Esophagus muscularis mucosa (tissue), 4 donors: ENCODE measurements at regions not wholly inside any gene's neighbourhood (a gene's known extent, or its start where the extent isn't known, plus 50 kb on each side); places are given as distances from the start of the nearest gene placed in this dataset.

Experiments used
- DNase-seq: peaks from one replicate; pipeline ENCODE4 v3.0.0-alpha.2; 2017; ENCODE audit errors: extremely low spot score
- H3K27ac ChIP-seq, 4 donors: fragments of 200-600 bp; sonication (generic); replicated peaks in 1 of 4; 1 replicate in 3 of 4; 2 replicates in 1 of 4; pipeline ENCODE4 v1.5.1; 2016 to 2019; ENCODE audit warnings: mild to moderate bottlenecking in 1 of 4
- H3K27me3 ChIP-seq, 4 donors: fragments of 200-600 bp; sonication (generic); one replicate each; pipeline versions ENCODE4 v1.5.1 to v1.6.0; 2016 to 2019
- H3K36me3 ChIP-seq, 4 donors: fragments of 200-600 bp; sonication (generic); one replicate each; pipeline ENCODE4 v1.5.1; 2016 to 2019
- H3K4me1 ChIP-seq, 4 donors: fragments of 200-600 bp; sonication (generic); one replicate each; pipeline ENCODE4 v1.5.1; 2016 to 2019
- H3K4me3 ChIP-seq, 4 donors: fragments of 200-600 bp; sonication (generic); 1 replicate in 2 of 4; 2 replicates in 2 of 4; pipeline ENCODE4 v1.5.1; 2016 to 2019; ENCODE audit warnings: mild to moderate bottlenecking in 4 of 4, moderate library complexity in 1 of 4
- H3K9me3 ChIP-seq, 4 donors: fragments of 200-600 bp; sonication (generic); 1 replicate in 3 of 4; 2 replicates in 1 of 4; pipeline ENCODE4 v1.5.1; 2016 to 2019
- EP300 ChIP-seq: sonication (generic); formaldehyde crosslinking; IDR thresholded peaks from one replicate; pipeline ENCODE4 v1.6.1; 2017; ENCODE audit warnings: antibody characterized with exemption
- POLR2A ChIP-seq: fragments of 450-650 bp; IDR thresholded peaks from one replicate; pipeline ENCODE4 v1.6.1; 2017; ENCODE audit warnings: antibody characterized with exemption, moderate library complexity, mild to moderate bottlenecking, low read depth
- POLR2AphosphoS5 ChIP-seq, 2 donors: sonication (generic); formaldehyde crosslinking; IDR thresholded peaks; one replicate each; pipeline ENCODE4 v1.6.1; 2017; ENCODE audit warnings: antibody characterized with exemption in 2 of 2
- WGBS: methylation state at CpG from one replicate; pipeline ENCODE4 v1.1.5; 2018; 5-methylcytosine and 5-hydroxymethylcytosine counted together
- intact Hi-C: fragments of 100-400 bp; cut with DNase I; formaldehyde crosslinking; loops from one replicate; pipeline ENCODE4 v1.15.1; 2023
- TF ChIP-seq, protein P1 (sequence below), 3 experiments: fragments of 200-600 bp in 2 of 3; fragments of 450-650 bp in 1 of 3; sonication (generic) in 2 of 3; IDR thresholded peaks; one replicate each; pipeline ENCODE4 v1.5.1; 2017 to 2019; ENCODE audit warnings: antibody characterized with exemption in 3 of 3, mild to moderate bottlenecking in 2 of 3, moderate library complexity in 1 of 3

DNA sequence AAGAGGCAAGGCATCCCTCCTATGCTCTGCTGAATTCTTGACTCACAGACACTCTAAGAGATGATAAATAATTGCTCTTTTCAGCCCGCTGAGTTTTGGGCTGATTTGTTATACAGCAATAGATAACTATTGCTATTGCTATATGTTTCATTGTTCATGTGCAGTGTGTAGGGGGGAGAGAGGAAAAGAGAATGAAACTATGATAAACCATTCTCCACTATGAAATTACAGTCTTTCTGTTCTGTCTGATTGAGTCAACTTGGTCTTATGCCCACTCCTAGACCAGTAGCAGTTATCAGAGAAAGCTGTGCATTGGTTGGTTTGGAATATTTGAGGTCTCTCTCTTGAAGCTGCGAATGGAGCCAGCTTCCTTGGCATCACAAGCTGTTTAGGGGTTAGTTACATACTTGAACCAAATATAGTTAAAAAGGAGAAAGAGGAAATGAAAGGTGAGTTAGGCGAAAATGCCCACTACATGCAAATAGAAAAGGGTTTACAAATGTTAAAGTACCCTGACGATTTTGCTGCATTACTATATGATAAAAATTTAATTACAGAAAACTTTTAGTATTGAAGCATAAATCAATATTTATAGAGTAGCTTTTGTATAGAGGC, 136.3 kb upstream of the ACTBL2 start:
- DNase-seq: no peak
- Histone ChIP-seq H3K4me1 (no peaks in the 10 kb centered on the region), H3K4me3 (no peak overlapping the region), H3K9me3 (no peaks in the 10 kb centered on the region), H3K27me3 (no peaks in the 10 kb centered on the region), H3K27ac (no peak overlapping the region), H3K36me3 (no peaks in the 10 kb centered on the region)
- TF ChIP-seq, protein P1, sequence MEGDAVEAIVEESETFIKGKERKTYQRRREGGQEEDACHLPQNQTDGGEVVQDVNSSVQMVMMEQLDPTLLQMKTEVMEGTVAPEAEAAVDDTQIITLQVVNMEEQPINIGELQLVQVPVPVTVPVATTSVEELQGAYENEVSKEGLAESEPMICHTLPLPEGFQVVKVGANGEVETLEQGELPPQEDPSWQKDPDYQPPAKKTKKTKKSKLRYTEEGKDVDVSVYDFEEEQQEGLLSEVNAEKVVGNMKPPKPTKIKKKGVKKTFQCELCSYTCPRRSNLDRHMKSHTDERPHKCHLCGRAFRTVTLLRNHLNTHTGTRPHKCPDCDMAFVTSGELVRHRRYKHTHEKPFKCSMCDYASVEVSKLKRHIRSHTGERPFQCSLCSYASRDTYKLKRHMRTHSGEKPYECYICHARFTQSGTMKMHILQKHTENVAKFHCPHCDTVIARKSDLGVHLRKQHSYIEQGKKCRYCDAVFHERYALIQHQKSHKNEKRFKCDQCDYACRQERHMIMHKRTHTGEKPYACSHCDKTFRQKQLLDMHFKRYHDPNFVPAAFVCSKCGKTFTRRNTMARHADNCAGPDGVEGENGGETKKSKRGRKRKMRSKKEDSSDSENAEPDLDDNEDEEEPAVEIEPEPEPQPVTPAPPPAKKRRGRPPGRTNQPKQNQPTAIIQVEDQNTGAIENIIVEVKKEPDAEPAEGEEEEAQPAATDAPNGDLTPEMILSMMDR (IDR thresholded peaks at IDR 0.05): no peak
- no peak for TF ChIP-seq POLR2AphosphoS5 (IDR thresholded peaks at IDR 0.05)
- WGBS: 95% methylated on average over 4 of the region's 4 CpGs
- intact Hi-C loops: no loop called here

DNA sequence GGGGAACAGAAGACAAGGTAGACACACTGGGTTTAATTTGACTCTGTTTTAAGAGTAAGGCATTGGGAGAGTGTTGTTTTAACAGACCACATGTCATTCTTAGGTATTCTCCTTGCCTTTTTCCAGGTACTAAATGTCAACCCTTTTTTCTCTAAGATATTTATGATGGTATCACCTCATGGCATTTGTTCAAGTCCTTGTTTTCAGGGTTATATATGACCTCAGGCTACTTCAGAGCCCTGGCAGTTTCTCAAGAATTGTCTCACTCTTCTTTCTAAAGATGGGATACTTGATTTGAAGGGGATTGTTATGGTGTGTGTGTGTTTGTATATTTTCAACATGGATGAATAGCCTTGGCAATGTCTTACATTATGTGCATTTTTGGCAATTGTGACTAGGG, 131.1 kb upstream of the ACTBL2 start:
- intact Hi-C loops: no loop called here

DNA sequence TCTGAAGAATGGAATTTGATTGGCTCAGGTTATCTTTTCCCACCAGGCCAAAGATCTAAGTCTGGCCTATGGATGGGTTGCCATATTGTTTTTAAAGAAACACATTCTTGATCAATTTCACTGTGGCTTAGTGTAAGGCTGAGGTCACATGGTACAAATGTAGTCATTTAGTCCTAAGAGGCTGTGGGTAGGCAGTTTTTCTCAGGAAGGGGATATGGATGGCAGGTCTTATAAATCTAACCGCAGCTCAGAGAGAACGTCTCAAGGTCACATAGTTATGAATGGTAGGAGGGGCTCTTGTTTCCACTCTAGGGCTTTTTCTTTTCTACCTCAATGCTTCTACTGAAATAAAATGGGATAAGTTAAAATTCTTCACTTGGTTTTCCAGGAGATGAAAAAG, 128.6 kb upstream of the ACTBL2 start:
- intact Hi-C loops: no loop called here
- Histone ChIP-seq H3K4me1 (no peaks in the 10 kb centered on the region), H3K27me3 (no peaks in the 10 kb centered on the region), H3K4me3 (no peak overlapping the region), H3K27ac (no peak overlapping the region), H3K36me3 (no peaks in the 10 kb centered on the region), H3K9me3 (peaks cover 0 to 10% (median 0%) of the 10 kb centered on the region in 4 donors)
- TF ChIP-seq POLR2AphosphoS5 (IDR thresholded peaks at IDR 0.05) (no peak), EP300 (no peak), POLR2A (no peak)
- TF ChIP-seq, protein P1 (IDR thresholded peaks at IDR 0.05): no peak
- 80% methylated on average over 2 of the region's 2 CpGs for WGBS
- no peak for DNase-seq

More for the DNA sequence above, 131.1 kb upstream of the ACTBL2 start:
- Histone ChIP-seq H3K27me3 (no peaks in the 10 kb centered on the region), H3K9me3 (no peaks in the 10 kb centered on the region), H3K27ac (no peak overlapping the region), H3K36me3 (no peaks in the 10 kb centered on the region), H3K4me1 (no peaks in the 10 kb centered on the region), H3K4me3 (no peak overlapping the region)
- no peak for TF ChIP-seq POLR2AphosphoS5 (IDR thresholded peaks at IDR 0.05)
- no peak for TF ChIP-seq EP300
- no peak for TF ChIP-seq POLR2A
- TF ChIP-seq, protein P1 (IDR thresholded peaks at IDR 0.05): no peak
- DNase-seq: no peak

DNA sequence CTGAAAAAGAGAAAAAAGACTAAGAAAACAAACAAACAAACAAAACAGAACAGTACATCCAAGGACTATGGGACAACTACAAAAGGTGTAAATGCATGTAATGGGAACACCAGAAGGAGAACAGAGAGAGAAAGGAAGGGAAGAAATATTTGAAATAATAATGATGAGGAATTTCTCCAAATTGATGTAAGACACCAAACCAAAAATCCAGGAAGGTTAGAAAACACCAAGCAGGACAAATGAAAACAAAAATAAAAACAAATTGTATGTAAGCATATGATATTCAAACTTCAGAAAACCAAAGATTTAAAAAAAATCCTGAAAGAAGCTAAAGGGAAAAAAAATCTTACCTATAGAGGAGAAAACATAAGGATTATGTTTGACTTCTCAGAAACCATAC, 125.9 kb upstream of the ACTBL2 start:
- Histone ChIP-seq H3K27me3 (no peaks in the 10 kb centered on the region), H3K4me3 (no peak overlapping the region), H3K9me3 (peaks cover 0 to 10% (median 0%) of the 10 kb centered on the region in 4 donors), H3K36me3 (no peaks in the 10 kb centered on the region), H3K4me1 (no peaks in the 10 kb centered on the region), H3K27ac (no peak overlapping the region)
- intact Hi-C loops: no loop called here
- TF ChIP-seq EP300 (no peak), POLR2A (no peak), POLR2AphosphoS5 (IDR thresholded peaks at IDR 0.05) (no peak)
- TF ChIP-seq, protein P1 (IDR thresholded peaks at IDR 0.05): no peak
- no peak for DNase-seq

DNA sequence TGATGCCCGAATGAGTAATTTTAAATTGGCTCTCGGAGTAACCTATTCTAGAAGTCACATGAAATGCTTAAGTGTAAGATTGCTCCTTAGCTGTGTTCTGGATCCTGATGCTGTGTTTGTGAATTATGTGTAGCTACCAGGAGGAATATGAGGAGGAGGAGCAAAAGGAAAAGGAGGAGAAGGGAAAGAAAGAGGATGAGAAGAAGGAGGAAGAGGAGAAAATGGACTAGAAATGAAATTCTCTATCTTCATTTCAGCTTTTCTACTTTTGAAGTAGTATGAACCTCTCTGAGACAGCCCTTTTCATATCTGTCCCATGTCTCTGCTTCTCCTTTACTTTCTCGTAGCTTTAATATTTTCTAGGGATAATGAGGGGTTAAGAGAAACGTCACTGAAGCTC, 119.4 kb upstream of the ACTBL2 start:
- intact Hi-C loops: no loop called here
- TF ChIP-seq POLR2AphosphoS5 (IDR thresholded peaks at IDR 0.05) (no peak), POLR2A (no peak), EP300 (no peak)
- TF ChIP-seq, protein P1 (IDR thresholded peaks at IDR 0.05): no peak
- H3K27me3 ChIP-seq: no peaks in the 10 kb centered on the region
- no peak overlapping the region for H3K4me3 ChIP-seq
- WGBS: 89% methylated on average over 4 of the region's 4 CpGs
- no peaks in the 10 kb centered on the region for H3K4me1 ChIP-seq
- no peak overlapping the region for H3K27ac ChIP-seq
- no peaks in the 10 kb centered on the region for H3K36me3 ChIP-seq
- no peak for DNase-seq
- no peaks in the 10 kb centered on the region for H3K9me3 ChIP-seq
